ENCODE measurements at regions not wholly inside any gene's neighbourhood (a gene's known extent, or its start where the extent isn't known, plus 50 kb on each side); places are given as distances from the start of the nearest gene placed in this dataset.

GRCh38 chr6:163647624-163648023 lies 233.1 kb downstream of the QKI start:
- CTCF ChIA-PET, result no interaction called here
- Mint-ChIP-seq H3K9me3 (ENCODE audit: low read depth, unreplicated experiment) (no peaks in the 10 kb centered on the region), H3K36me3 (ENCODE audit: insufficient read depth, unreplicated experiment) (no peaks in the 10 kb centered on the region), H3K27ac (ENCODE audit: unreplicated experiment) (no peak overlapping the region), H3K4me1 (ENCODE audit: low read depth, unreplicated experiment) (no peaks in the 10 kb centered on the region), H3K27me3 (ENCODE audit: unreplicated experiment) (peaks cover 13% of the 10 kb centered on the region), H3K4me3 (ENCODE audit: low read depth, unreplicated experiment) (no peak overlapping the region)
- no peak for DNase-seq
- no peak for TF ChIP-seq CTCF (IDR thresholded peaks at IDR 0.05; ENCODE audit: unreplicated experiment)
- intact Hi-C loops (cut with micrococcal nuclease; ENCODE audit: unreplicated experiment), result no loop called here
- BruUV-seq (replicated peaks), result no TSS peak

- Mint-ChIP-seq H3K4me1 (ENCODE audit: low read depth, unreplicated experiment) (no peaks in the 10 kb centered on the region), H3K27ac (ENCODE audit: unreplicated experiment) (no peak overlapping the region), H3K4me3 (ENCODE audit: low read depth, unreplicated experiment) (no peak overlapping the region), H3K27me3 (ENCODE audit: unreplicated experiment) (peaks cover 13% of the 10 kb centered on the region), H3K9me3 (ENCODE audit: low read depth, unreplicated experiment) (no peaks in the 10 kb centered on the region), H3K36me3 (ENCODE audit: insufficient read depth, unreplicated experiment) (no peaks in the 10 kb centered on the region)
- no peak for TF ChIP-seq CTCF (IDR thresholded peaks at IDR 0.05; ENCODE audit: unreplicated experiment)
- BruUV-seq (replicated peaks), result no TSS peak
- intact Hi-C loops (cut with micrococcal nuclease; ENCODE audit: unreplicated experiment), result no loop called here
- DNase-seq, result no peak
- CTCF ChIA-PET, result no interaction called here
Observed at GRCh38 chr6:163646866-163647265, 232.3 kb downstream of the QKI start.

DNA sequence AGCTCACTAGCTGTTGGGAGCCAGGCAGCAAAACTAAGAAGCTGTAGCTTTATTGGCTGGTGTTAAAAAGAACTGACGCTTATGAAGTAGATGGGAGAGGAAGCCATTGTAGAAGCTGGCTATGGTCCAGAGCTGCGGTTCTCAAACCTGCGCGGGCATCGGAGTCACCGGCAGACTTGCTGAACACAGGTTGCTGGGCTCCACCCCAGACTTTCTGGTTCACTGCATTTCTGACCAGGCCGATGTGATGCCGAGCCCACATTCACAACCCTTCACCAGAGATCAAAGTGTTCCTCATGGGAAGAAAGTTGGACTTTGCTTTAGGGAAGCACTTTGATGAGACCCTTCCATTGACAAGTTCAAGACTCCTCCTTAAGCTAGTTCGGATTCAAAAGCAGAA lies 231.6 kb downstream of the QKI start:
- CTCF ChIA-PET, result no interaction called here
- Mint-ChIP-seq H3K4me3 (ENCODE audit: low read depth, unreplicated experiment) (no peak overlapping the region), H3K9me3 (ENCODE audit: low read depth, unreplicated experiment) (no peaks in the 10 kb centered on the region), H3K36me3 (ENCODE audit: insufficient read depth, unreplicated experiment) (no peaks in the 10 kb centered on the region), H3K27ac (ENCODE audit: unreplicated experiment) (no peak overlapping the region), H3K4me1 (ENCODE audit: low read depth, unreplicated experiment) (no peaks in the 10 kb centered on the region), H3K27me3 (ENCODE audit: unreplicated experiment) (peaks cover 13% of the 10 kb centered on the region)
- no peak for TF ChIP-seq CTCF (IDR thresholded peaks at IDR 0.05; ENCODE audit: unreplicated experiment)
- intact Hi-C loops (cut with micrococcal nuclease; ENCODE audit: unreplicated experiment), result no loop called here
- BruUV-seq (replicated peaks), result no TSS peak
- DNase-seq, result no peak

DNA sequence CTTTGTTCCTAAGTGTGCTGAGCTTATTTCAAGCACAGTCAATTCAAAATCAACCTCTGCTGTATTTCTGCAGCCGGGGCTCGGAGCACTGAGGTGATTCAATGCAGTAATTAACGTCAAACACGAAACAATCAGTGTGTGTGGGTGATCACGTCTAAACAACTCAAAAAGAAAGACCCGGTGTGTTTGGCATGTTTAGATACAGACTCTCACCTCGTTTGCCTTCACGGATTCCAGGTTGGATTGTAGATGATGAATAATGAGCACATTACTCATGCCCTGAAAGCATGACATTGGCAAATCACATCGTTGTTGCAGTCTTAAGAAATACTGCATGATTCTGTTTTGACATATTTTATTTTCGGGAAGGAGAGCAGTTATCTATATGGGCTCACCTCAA lies 231.0 kb downstream of the QKI start:
- TF ChIP-seq CTCF (IDR thresholded peaks at IDR 0.05; ENCODE audit: unreplicated experiment), result no peak
- intact Hi-C loops (cut with micrococcal nuclease; ENCODE audit: unreplicated experiment), result no loop called here
- H3K27ac Mint-ChIP-seq (ENCODE audit: unreplicated experiment), result no peak overlapping the region
- H3K9me3 Mint-ChIP-seq (ENCODE audit: low read depth, unreplicated experiment), result no peaks in the 10 kb centered on the region
- peaks cover 13% of the 10 kb centered on the region for H3K27me3 Mint-ChIP-seq (ENCODE audit: unreplicated experiment)
- H3K36me3 Mint-ChIP-seq (ENCODE audit: insufficient read depth, unreplicated experiment), result no peaks in the 10 kb centered on the region
- H3K4me1 Mint-ChIP-seq (ENCODE audit: low read depth, unreplicated experiment), result no peaks in the 10 kb centered on the region
- BruUV-seq (replicated peaks), result no TSS peak
- no peak for DNase-seq
- CTCF ChIA-PET, result no interaction called here
- no peak overlapping the region for H3K4me3 Mint-ChIP-seq (ENCODE audit: low read depth, unreplicated experiment)

DNA sequence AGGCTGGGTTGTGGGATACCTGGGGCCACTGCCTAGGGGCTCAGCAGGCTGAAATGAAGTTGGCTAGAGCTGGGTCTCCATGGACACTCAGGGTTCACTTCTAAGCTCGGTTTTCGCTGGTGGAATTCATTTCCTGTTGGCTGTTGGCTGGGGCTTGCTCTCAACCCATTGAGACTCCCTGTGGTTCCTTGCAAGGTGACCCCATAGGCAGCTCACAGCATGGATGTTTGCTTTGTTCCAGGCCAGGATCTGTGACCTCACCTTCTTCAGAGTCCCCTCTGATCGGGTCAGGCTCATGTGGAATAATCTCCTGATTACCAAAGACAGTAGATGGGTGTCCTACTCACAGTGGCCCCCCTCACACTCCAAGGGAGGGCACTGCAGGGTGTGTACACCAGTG lies 229.3 kb downstream of the QKI start:
- TF ChIP-seq CTCF (IDR thresholded peaks at IDR 0.05; ENCODE audit: unreplicated experiment), result no peak
- intact Hi-C loops (cut with micrococcal nuclease; ENCODE audit: unreplicated experiment), result no loop called here
- Mint-ChIP-seq H3K4me1 (ENCODE audit: low read depth, unreplicated experiment) (no peaks in the 10 kb centered on the region), H3K27ac (ENCODE audit: unreplicated experiment) (no peak overlapping the region), H3K9me3 (ENCODE audit: low read depth, unreplicated experiment) (no peaks in the 10 kb centered on the region), H3K36me3 (ENCODE audit: insufficient read depth, unreplicated experiment) (no peaks in the 10 kb centered on the region), H3K4me3 (ENCODE audit: low read depth, unreplicated experiment) (no peak overlapping the region), H3K27me3 (ENCODE audit: unreplicated experiment) (peaks cover 13% of the 10 kb centered on the region)
- no TSS peak for BruUV-seq (replicated peaks)
- no peak for DNase-seq
- CTCF ChIA-PET, result no interaction called here
